ENCODE measurements at regions not wholly inside any gene's neighbourhood (a gene's known extent, or its start where the extent isn't known, plus 50 kb on each side); places are given as distances from the start of the nearest gene placed in this dataset.

GRCh38 chr13:64327505-64328194, 2902.5 kb downstream of the PCDH9 start:
- no peak for DNase-seq (ENCODE audit: low spot score)

GRCh38 chr13:64314331-64314730, 2898.7 kb upstream of the PCDH20 start:
- no peak for DNase-seq (ENCODE audit: low spot score)

- no peak for DNase-seq (ENCODE audit: low spot score)
Observed at GRCh38 chr13:64311948-64312347, 2896.3 kb upstream of the PCDH20 start.

GRCh38 chr13:64311112-64311511, 2895.5 kb upstream of the PCDH20 start:
- no peak for DNase-seq (ENCODE audit: low spot score)

- DNase-seq (ENCODE audit: low spot score), result no peak
Observed at GRCh38 chr13:64305246-64305645, 2889.6 kb upstream of the PCDH20 start.

GRCh38 chr13:64300239-64300638, 2884.6 kb upstream of the PCDH20 start:
- no peak for DNase-seq (ENCODE audit: low spot score)

GRCh38 chr13:64293923-64294322, 2878.3 kb upstream of the PCDH20 start:
- no peak for DNase-seq (ENCODE audit: low spot score)

- DNase-seq (ENCODE audit: low spot score), result no peak
Observed at GRCh38 chr13:64289702-64290101, 2874.1 kb upstream of the PCDH20 start.

- DNase-seq (ENCODE audit: low spot score), result peak; percentile 22
Observed at GRCh38 chr13:64283926-64284325, 2868.3 kb upstream of the PCDH20 start.

- DNase-seq (ENCODE audit: low spot score), result no peak
Observed at GRCh38 chr13:64278493-64278892, 2862.8 kb upstream of the PCDH20 start.

GRCh38 chr13:64277097-64277496, 2861.4 kb upstream of the PCDH20 start:
- no peak for DNase-seq (ENCODE audit: low spot score)

- DNase-seq (ENCODE audit: low spot score), result no peak
Observed at GRCh38 chr13:64276232-64276631, 2860.6 kb upstream of the PCDH20 start.

- no peak for DNase-seq (ENCODE audit: low spot score)
Observed at GRCh38 chr13:64274481-64275217, 2859.0 kb upstream of the PCDH20 start.

GRCh38 chr13:64273780-64274179, 2858.1 kb upstream of the PCDH20 start:
- no peak for DNase-seq (ENCODE audit: low spot score)

- DNase-seq (ENCODE audit: low spot score), result no peak
Observed at GRCh38 chr13:64272681-64273080, 2857.0 kb upstream of the PCDH20 start.

- no peak for DNase-seq (ENCODE audit: low spot score)
Observed at GRCh38 chr13:64266024-64266423, 2850.4 kb upstream of the PCDH20 start.

- no peak for DNase-seq (ENCODE audit: low spot score)
Observed at GRCh38 chr13:64263285-64263684, 2847.6 kb upstream of the PCDH20 start.

GRCh38 chr13:64256751-64257150, 2841.1 kb upstream of the PCDH20 start:
- no peak for DNase-seq (ENCODE audit: low spot score)

GRCh38 chr13:64255988-64256387, 2840.3 kb upstream of the PCDH20 start:
- DNase-seq (ENCODE audit: low spot score), result no peak

- no peak for DNase-seq (ENCODE audit: low spot score)
Observed at GRCh38 chr13:64248371-64249065, 2832.9 kb upstream of the PCDH20 start.

GRCh38 chr13:64239372-64239771, 2823.7 kb upstream of the PCDH20 start:
- DNase-seq (ENCODE audit: low spot score), result no peak

GRCh38 chr13:64234255-64234654, 2818.6 kb upstream of the PCDH20 start:
- DNase-seq (ENCODE audit: low spot score), result no peak

GRCh38 chr13:64223016-64223415, 2807.4 kb upstream of the PCDH20 start:
- no peak for DNase-seq (ENCODE audit: low spot score)
